Activated CD4-positive, alpha-beta T cell treated with anti-CD3 and anti-CD28 coated beads, Interleukin-2, amount 10 ng/mL, durations not matched to agents 7 days and 5 days (primary cell): ENCODE measurements at regions not wholly inside any gene's neighbourhood (a gene's known extent, or its start where the extent isn't known, plus 50 kb on each side); places are given as distances from the start of the nearest gene placed in this dataset.
"Not testable (repeated sequence)": the region's sequence is repeated elsewhere in the genome, so short reads cannot be mapped to it uniquely, and the experiment has no call there.

ENCODE experiments used
- CTCF ChIA-PET: fragments of 350-600 bp; sonication (Branson Sonifier 250); formaldehyde crosslinking; loops from one replicate; lab custom pipeline; 2021; ENCODE audit warnings: antibody characterized with exemption; lab: Charles Lee
- POLR2A ChIA-PET: fragments of 350-600 bp; sonication (Branson Sonifier 250); formaldehyde crosslinking; loops from one replicate; lab custom pipeline; 2021; ENCODE audit warnings: antibody characterized with exemption; lab: Charles Lee
- DNase-seq: peaks from one replicate; pipeline ENCODE4 v3.0.0-alpha.2; 2020
- H3K27ac Mint-ChIP-seq: one replicate; pipeline ENCODE4 v1.8.0; 2021; ENCODE audit warnings: mild to moderate bottlenecking, moderate library complexity, mixed read lengths
- H3K27me3 Mint-ChIP-seq: one replicate; pipeline ENCODE4 v1.8.0; 2021; ENCODE audit warnings: mixed read lengths
- H3K36me3 Mint-ChIP-seq: one replicate; pipeline ENCODE4 v1.8.0; 2021; ENCODE audit warnings: low read depth, mixed read lengths
- H3K4me1 Mint-ChIP-seq: one replicate; pipeline ENCODE4 v1.8.0; 2021; ENCODE audit warnings: mixed read lengths
- H3K4me3 Mint-ChIP-seq: one replicate; pipeline ENCODE4 v1.8.0; 2021; ENCODE audit warnings: mild to moderate bottlenecking, moderate library complexity, mixed read lengths
- H3K9me3 Mint-ChIP-seq: one replicate; pipeline ENCODE4 v1.8.0; 2021; ENCODE audit warnings: mixed read lengths

GRCh38 chr7:115306586-115306985 lies 384.7 kb downstream of the MDFIC start:
- Mint-ChIP-seq H3K27me3 (no peaks in the 10 kb centered on the region), H3K36me3 (no peaks in the 10 kb centered on the region), H3K27ac (no peak overlapping the region), H3K4me1 (no peaks in the 10 kb centered on the region), H3K4me3 (no peak overlapping the region), H3K9me3 (no peaks in the 10 kb centered on the region)
- CTCF ChIA-PET: no interaction called here
- POLR2A ChIA-PET: no interaction called here
- DNase-seq: no peak

- POLR2A ChIA-PET: no interaction called here
- H3K9me3 Mint-ChIP-seq: no peaks in the 10 kb centered on the region
- no peak for DNase-seq
Measured at GRCh38 chr7:115300231-115300870, 378.5 kb downstream of the MDFIC start.

GRCh38 chr7:115299397-115300037 lies 377.6 kb downstream of the MDFIC start:
- Mint-ChIP-seq H3K27ac (no peak overlapping the region), H3K4me3 (no peak overlapping the region)

More at GRCh38 chr7:115300231-115300870, 378.5 kb downstream of the MDFIC start:
- Mint-ChIP-seq H3K4me1 (no peaks in the 10 kb centered on the region), H3K27me3 (no peaks in the 10 kb centered on the region), H3K27ac (no peak overlapping the region), H3K36me3 (no peaks in the 10 kb centered on the region), H3K4me3 (no peak overlapping the region)
- CTCF ChIA-PET: no interaction called here

GRCh38 chr7:115297656-115298055 lies 375.8 kb downstream of the MDFIC start:
- H3K36me3 Mint-ChIP-seq: no peaks in the 10 kb centered on the region
- H3K4me1 Mint-ChIP-seq: no peaks in the 10 kb centered on the region
- H3K9me3 Mint-ChIP-seq: no peaks in the 10 kb centered on the region
- no peak for DNase-seq
- ChIA-PET POLR2A (no interaction called here), CTCF (no interaction called here)
- no peak overlapping the region for H3K4me3 Mint-ChIP-seq
- no peak overlapping the region for H3K27ac Mint-ChIP-seq
- no peaks in the 10 kb centered on the region for H3K27me3 Mint-ChIP-seq

More at GRCh38 chr7:115299397-115300037, 377.6 kb downstream of the MDFIC start:
- no peak for DNase-seq
- POLR2A ChIA-PET: no interaction called here
- Mint-ChIP-seq H3K27me3 (no peaks in the 10 kb centered on the region), H3K9me3 (no peaks in the 10 kb centered on the region), H3K36me3 (no peaks in the 10 kb centered on the region), H3K4me1 (no peaks in the 10 kb centered on the region)
- CTCF ChIA-PET: no interaction called here

GRCh38 chr7:115293628-115294240 lies 371.8 kb downstream of the MDFIC start:
- Mint-ChIP-seq H3K27ac (no peak overlapping the region), H3K36me3 (no peaks in the 10 kb centered on the region), H3K9me3 (no peaks in the 10 kb centered on the region), H3K27me3 (peaks cover 4% of the 10 kb centered on the region), H3K4me3 (no peak overlapping the region), H3K4me1 (no peaks in the 10 kb centered on the region)
- ChIA-PET CTCF (no interaction called here), POLR2A (no interaction called here)
- no peak for DNase-seq

GRCh38 chr7:115292381-115292780 lies 370.5 kb downstream of the MDFIC start:
- Mint-ChIP-seq H3K4me3 (no peak overlapping the region), H3K27ac (no peak overlapping the region), H3K9me3 (no peaks in the 10 kb centered on the region), H3K27me3 (peaks cover 4% of the 10 kb centered on the region), H3K4me1 (no peaks in the 10 kb centered on the region), H3K36me3 (no peaks in the 10 kb centered on the region)
- ChIA-PET CTCF (no interaction called here), POLR2A (no interaction called here)
- DNase-seq: no peak

GRCh38 chr7:115289971-115290370 lies 368.1 kb downstream of the MDFIC start:
- no peak for DNase-seq
- H3K27ac Mint-ChIP-seq: no peak overlapping the region
- ChIA-PET POLR2A (no interaction called here), CTCF (no interaction called here)
- H3K27me3 Mint-ChIP-seq: peaks cover 4% of the 10 kb centered on the region
- no peaks in the 10 kb centered on the region for H3K36me3 Mint-ChIP-seq
- no peaks in the 10 kb centered on the region for H3K4me1 Mint-ChIP-seq
- H3K4me3 Mint-ChIP-seq: no peak overlapping the region
- no peaks in the 10 kb centered on the region for H3K9me3 Mint-ChIP-seq

GRCh38 chr7:115276791-115277190 lies 354.9 kb downstream of the MDFIC start:
- Mint-ChIP-seq H3K9me3 (no peaks in the 10 kb centered on the region), H3K4me1 (no peaks in the 10 kb centered on the region), H3K4me3 (no peak overlapping the region), H3K36me3 (no peaks in the 10 kb centered on the region), H3K27me3 (no peaks in the 10 kb centered on the region), H3K27ac (no peak overlapping the region)
- ChIA-PET POLR2A (no interaction called here), CTCF (no interaction called here)
- no peak for DNase-seq

- H3K27me3 Mint-ChIP-seq, H3K4me3 Mint-ChIP-seq, H3K36me3 Mint-ChIP-seq, H3K27ac Mint-ChIP-seq, DNase-seq, H3K9me3 Mint-ChIP-seq, H3K4me1 Mint-ChIP-seq, CTCF ChIA-PET, POLR2A ChIA-PET: not testable (repeated sequence)
Measured at GRCh38 chr7:115273855-115274254, 352.0 kb downstream of the MDFIC start.

- no peak for DNase-seq
- H3K27ac Mint-ChIP-seq: no peak overlapping the region
- H3K4me1 Mint-ChIP-seq: no peaks in the 10 kb centered on the region
- ChIA-PET POLR2A (no interaction called here), CTCF (interaction anchor here (0.6 kb wide), 1 partner anchor 411 kb away, joined by 4 read pairs; no protein-coding TSS in a partner anchor)
- H3K27me3 Mint-ChIP-seq: peaks cover 3% of the 10 kb centered on the region
- no peaks in the 10 kb centered on the region for H3K9me3 Mint-ChIP-seq
- H3K36me3 Mint-ChIP-seq: no peaks in the 10 kb centered on the region
- no peak overlapping the region for H3K4me3 Mint-ChIP-seq
Measured at GRCh38 chr7:115273139-115273772, 351.4 kb downstream of the MDFIC start.

GRCh38 chr7:115271332-115272235 lies 349.7 kb downstream of the MDFIC start:
- ChIA-PET POLR2A (no interaction called here), CTCF (no interaction called here)
- Mint-ChIP-seq H3K9me3 (no peaks in the 10 kb centered on the region), H3K36me3 (no peaks in the 10 kb centered on the region), H3K27ac (no peak overlapping the region), H3K27me3 (peaks cover 3% of the 10 kb centered on the region), H3K4me1 (no peaks in the 10 kb centered on the region), H3K4me3 (no peak overlapping the region)
- no peak for DNase-seq

- Mint-ChIP-seq H3K36me3 (no peaks in the 10 kb centered on the region), H3K9me3 (no peaks in the 10 kb centered on the region), H3K27me3 (peaks cover 8% of the 10 kb centered on the region), H3K4me1 (no peaks in the 10 kb centered on the region), H3K4me3 (no peak overlapping the region), H3K27ac (no peak overlapping the region)
- CTCF ChIA-PET: no interaction called here
- POLR2A ChIA-PET: no interaction called here
- DNase-seq: no peak
Measured at GRCh38 chr7:115269486-115269885, 347.6 kb downstream of the MDFIC start.
